ENCODE measurements at regions not wholly inside any gene's neighbourhood (a gene's known extent, or its start where the extent isn't known, plus 50 kb on each side); places are given as distances from the start of the nearest gene placed in this dataset.
"Not testable (repeated sequence)": the region's sequence is repeated elsewhere in the genome, so short reads cannot be mapped to it uniquely, and the experiment has no call there.

DNA sequence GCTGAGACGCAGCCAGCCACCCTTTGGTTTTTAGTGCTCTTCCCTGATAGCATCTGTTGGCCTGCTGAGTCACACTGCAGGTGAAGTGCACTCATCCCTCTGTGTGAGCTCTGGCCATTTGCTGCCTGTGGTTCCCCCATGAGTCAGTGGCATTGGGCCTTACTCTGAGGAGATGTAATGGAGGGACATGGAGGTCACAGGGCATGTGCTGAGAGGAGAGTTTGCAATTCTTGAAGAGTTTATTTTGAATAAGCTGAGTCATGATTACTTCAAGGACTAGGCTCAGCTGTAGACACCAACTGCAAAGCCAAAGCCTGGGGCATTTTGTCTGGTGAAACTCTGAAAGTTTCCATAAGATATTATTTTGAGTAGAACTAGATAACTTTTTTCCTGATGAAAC is 200.3 kb downstream of the BCL2L11 start:
- TF ChIP-seq POLR2AphosphoS5 (IDR thresholded peaks at IDR 0.05; ENCODE audit: low read depth, low read length); SP1 (IDR thresholded peaks at IDR 0.05; ENCODE audit: low read depth); EZH2phosphoT487 (IDR thresholded peaks at IDR 0.05; ENCODE audit: borderline replicate concordance): not testable (repeated sequence)
- TF ChIP-seq, protein P1, sequence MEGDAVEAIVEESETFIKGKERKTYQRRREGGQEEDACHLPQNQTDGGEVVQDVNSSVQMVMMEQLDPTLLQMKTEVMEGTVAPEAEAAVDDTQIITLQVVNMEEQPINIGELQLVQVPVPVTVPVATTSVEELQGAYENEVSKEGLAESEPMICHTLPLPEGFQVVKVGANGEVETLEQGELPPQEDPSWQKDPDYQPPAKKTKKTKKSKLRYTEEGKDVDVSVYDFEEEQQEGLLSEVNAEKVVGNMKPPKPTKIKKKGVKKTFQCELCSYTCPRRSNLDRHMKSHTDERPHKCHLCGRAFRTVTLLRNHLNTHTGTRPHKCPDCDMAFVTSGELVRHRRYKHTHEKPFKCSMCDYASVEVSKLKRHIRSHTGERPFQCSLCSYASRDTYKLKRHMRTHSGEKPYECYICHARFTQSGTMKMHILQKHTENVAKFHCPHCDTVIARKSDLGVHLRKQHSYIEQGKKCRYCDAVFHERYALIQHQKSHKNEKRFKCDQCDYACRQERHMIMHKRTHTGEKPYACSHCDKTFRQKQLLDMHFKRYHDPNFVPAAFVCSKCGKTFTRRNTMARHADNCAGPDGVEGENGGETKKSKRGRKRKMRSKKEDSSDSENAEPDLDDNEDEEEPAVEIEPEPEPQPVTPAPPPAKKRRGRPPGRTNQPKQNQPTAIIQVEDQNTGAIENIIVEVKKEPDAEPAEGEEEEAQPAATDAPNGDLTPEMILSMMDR (IDR thresholded peaks at IDR 0.05 in 2 of 3, conservative IDR thresholded peaks at IDR 0.05 in 1 of 3; ENCODE audit: borderline replicate concordance in 1 of 3, insufficient read depth in 1 of 3, low read depth in 2 of 3, low read length in 2 of 3) = not testable (repeated sequence)
- TF ChIP-seq FOSL1 (IDR thresholded peaks at IDR 0.05; ENCODE audit: low read depth) = 0 out of 2 replicates have a peak, but pooled peaks have one; percentile 12
- TF ChIP-seq, protein P2, sequence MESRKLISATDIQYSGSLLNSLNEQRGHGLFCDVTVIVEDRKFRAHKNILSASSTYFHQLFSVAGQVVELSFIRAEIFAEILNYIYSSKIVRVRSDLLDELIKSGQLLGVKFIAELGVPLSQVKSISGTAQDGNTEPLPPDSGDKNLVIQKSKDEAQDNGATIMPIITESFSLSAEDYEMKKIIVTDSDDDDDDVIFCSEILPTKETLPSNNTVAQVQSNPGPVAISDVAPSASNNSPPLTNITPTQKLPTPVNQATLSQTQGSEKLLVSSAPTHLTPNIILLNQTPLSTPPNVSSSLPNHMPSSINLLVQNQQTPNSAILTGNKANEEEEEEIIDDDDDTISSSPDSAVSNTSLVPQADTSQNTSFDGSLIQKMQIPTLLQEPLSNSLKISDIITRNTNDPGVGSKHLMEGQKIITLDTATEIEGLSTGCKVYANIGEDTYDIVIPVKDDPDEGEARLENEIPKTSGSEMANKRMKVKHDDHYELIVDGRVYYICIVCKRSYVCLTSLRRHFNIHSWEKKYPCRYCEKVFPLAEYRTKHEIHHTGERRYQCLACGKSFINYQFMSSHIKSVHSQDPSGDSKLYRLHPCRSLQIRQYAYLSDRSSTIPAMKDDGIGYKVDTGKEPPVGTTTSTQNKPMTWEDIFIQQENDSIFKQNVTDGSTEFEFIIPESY (IDR thresholded peaks at IDR 0.05; ENCODE audit: extremely low read depth, insufficient replicate concordance, low read length) = not testable (repeated sequence)

Data from HCT116 (cell line).